ENCODE measurements at regions not wholly inside any gene's neighbourhood (a gene's known extent, or its start where the extent isn't known, plus 50 kb on each side); places are given as distances from the start of the nearest gene placed in this dataset.
"Not testable (repeated sequence)": the region's sequence is repeated elsewhere in the genome, so short reads cannot be mapped to it uniquely, and the experiment has no call there.

DNA sequence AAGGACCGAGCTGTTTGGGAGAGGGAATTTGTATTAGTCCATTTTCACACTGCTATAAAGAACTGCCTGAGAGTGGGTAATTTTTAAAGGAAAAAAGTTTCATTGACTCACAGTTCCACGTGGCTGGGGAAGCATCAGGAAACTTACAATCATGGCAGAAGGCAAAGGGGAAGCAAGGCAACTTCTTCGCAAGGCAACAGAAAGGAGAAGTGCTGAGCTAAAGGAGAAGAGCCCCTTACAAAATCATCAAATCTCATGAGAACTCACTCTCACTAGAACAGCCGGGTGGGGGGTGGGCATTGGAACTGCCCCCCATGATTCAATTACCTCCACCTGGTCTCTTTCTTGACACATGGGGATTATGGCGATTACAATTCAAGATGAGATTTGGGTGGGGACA, 121.8 kb upstream of the SLC13A1 start:
- not testable (repeated sequence) for DNase-seq

GRCh38 chr7:123319911-123320310, 120.1 kb upstream of the SLC13A1 start:
- no peak for DNase-seq

- no peak for DNase-seq
Measured at GRCh38 chr7:123314886-123315285, 115.1 kb upstream of the SLC13A1 start.

DNA sequence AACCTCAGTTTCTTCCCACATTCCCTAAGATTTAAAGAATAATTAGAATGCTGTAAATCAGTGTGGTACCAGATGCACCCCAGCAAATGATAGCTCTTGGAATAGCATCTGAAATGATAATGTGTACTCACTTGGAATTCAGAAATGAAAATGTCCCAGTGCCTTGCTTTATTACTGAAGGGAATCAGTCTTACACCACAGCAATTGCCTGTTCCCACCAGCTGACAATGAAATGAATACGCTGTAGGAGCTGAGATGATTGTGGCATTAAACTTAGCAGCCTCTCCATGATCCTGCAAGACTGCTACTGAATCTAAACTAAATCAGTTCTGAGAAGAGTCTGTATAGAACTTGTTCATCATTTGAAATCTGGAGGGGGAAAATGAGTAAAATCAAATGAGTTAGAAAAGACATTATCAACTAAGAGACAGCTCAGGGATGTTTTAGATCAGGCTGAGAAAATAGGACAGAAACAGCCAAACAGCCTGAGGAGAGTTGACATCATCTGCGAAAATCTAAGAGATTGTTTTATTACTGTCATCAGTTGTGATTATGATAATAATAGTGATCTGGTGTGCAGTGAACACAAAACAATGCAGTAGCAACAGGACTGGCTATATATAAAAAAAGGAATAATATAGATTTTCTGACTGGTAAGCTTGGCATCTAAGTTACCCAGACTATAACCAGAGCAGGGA, 108.6 kb upstream of the SLC13A1 start:
- DNase-seq: no peak

- DNase-seq: no peak
Measured at GRCh38 chr7:123305840-123306375, 106.1 kb upstream of the SLC13A1 start.

DNA sequence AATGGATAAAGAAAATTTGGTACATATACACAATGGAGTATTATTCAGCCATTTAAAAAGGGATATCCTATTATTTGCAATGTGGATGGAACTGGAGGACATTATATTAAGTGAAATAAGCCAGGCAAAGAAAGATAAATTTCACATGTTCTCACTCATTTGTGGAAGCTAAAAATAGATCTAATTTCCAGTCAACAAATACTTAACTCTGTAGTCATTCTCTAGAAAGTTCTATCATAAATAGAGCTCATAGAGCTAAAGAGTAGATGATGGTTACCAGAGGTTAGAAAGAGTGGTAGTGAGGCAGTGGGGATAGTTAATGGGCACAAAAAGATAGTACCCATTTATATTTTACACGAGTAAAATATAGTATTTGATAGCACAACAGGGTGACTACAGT, 104.2 kb upstream of the SLC13A1 start:
- no peak for DNase-seq

GRCh38 chr7:123296965-123297364, 97.2 kb upstream of the SLC13A1 start:
- no peak for DNase-seq

DNA sequence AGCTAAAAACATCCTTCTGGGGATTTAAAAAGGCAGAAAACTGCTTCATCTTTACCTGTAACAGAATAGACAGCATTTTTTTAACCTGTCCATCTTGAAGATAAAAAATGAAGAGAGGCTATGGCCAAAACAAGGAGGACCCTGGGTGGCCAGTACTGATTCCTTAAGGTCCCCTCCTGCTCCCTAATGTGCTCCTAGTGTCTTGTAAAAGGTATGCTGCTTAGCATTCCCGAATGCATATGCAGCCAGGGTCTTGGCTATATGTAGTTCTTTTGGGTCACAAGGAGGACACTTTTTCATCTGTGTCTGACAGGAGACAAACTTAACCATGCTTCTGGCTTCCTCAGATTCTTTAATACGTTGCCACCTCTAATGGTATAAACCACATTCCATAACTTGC, 93.9 kb upstream of the SLC13A1 start:
- no peak for DNase-seq

DNA sequence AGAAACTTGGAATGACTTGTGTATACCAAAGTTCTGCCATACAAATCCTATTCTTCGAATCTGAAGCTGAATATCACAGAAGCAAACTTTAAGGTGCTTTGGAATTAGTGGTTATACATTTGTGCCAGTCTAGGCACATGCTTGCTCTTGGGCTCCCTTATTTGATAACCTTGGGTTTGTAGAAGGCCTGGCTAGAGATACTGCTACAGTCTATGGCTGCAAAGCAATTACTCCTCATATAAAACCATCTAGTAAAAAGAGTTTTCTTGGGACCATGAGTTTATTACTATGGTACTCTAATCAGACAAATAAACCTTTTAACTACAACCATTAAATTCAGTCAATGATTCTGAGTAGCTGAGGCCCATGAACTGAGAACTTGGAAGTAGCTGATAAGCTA, 92.5 kb upstream of the SLC13A1 start:
- no peak for DNase-seq

- no peak for DNase-seq
Measured at GRCh38 chr7:123289200-123289599, 89.4 kb upstream of the SLC13A1 start.

DNA sequence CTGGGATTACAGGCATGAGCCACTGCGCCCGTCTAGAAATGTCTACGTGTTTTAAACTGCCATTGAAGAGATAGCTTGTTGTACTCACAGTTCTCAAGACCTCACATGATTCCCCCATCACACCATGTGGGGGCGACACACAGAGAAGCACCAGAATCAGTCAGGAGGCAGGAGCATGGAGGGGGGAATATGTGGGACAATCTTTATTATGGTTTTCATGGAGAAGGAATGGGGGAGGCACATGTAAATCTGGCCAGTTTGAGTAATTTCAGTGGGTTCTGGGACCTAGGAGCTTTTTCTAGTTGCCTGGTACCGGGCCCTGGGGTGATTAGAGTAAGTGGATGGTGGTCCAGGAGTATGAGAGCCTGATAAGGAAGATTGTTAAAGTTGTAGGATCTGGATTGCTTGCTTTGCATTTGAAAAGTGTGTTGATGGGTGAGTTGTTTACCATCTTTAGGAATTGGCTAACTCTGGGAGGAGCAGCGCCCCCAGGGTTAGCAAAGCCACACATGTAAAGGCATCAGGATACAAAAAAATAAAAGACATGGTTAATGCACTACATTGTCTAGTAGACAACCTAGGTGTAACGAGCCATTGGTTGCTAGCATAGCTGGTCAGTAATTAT, 85.4 kb upstream of the SLC13A1 start:
- no peak for DNase-seq

GRCh38 chr7:123283373-123283772, 83.6 kb upstream of the SLC13A1 start:
- DNase-seq: no peak

DNA sequence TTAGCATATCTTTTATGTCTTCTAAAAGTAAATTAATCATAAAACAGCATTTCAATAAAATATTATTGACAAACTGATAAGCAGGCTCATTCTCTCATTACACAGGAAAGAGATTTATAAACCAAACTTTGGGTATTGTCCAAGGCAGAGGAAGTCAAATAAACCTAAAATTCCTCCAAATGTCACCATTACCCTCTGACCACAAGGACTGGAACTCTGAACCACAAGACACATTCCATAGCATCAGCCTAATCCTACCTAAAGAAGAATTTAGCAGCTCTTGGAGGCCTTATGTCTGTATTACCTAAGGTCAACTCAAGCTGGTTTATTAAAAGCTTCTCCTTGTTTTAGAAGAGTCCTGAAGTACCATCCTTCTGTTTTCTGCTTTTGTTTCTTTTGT, 82.4 kb upstream of the SLC13A1 start:
- DNase-seq: no peak

DNA sequence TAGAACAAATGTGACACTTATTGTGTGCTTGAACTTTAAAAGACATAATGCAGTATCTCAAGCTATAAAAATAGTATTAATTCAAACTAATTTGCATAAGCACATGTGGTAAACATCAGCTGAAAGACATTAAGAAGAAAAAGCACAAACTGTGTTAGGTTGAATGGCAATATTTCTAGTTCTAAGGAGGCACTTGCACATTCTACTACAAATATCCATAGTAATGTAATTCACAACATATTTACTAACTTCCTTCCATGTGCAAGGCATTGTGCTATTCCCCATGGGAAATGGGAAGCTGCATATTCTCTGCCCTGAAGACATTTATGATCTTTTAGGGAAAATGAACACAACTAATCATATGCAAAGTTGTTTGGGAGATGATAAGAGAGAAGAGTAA, 80.2 kb upstream of the SLC13A1 start:
- no peak for DNase-seq

DNA sequence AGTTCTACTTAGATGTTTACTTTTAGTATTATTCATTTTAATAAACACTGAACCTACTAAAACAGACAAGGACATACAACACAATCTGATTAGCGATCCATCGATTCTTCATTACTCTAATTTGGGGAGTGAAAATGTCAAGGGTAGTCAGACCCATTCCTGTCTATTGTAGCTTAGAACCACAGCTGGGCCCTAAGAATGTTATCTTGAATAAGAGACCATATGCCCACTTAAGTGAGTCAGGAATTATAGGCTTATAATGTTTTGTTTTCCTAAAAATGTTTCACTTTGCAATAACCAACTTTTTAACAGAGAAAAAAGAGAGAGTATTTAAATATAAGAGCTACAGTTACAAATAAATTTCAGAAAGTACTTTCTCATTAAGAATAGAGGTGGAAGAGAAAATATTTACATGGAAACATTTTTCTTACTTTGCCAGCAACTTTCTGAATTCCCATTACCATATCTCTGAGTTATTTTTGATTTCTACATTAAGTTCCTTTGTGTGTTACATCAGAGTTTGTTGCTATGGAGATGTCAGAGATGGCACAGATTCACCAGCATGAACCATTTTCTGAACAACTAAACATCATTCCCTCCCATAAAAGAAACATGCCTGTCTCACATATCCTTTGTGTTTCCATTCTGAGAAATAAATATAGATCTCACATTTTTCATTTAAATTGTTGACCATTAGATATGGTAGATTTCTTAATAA, 75.4 kb upstream of the SLC13A1 start:
- DNase-seq: no peak

- DNase-seq: no peak
Measured at GRCh38 chr7:123273185-123273584, 73.4 kb upstream of the SLC13A1 start.

DNA sequence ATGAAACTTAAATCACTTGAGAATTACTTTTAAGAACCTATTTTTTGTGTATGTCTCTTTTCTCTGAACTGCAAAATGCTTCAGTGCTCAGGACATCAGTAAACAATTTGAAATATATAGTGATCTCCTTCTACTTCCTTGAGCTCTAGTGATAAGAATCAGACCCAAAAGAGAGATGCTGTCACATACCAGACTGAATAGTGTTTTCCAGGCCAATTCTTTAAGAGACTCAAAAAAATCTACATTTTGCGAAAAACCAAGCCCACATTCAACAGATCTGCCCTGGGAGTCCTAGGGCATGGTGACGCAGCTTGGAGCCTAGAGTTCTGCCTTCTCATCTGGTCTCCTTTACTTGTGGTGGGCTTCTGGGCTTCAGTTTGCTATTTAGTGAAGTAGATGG, 72.1 kb upstream of the SLC13A1 start:
- DNase-seq: no peak

GRCh38 chr7:123271231-123271630, 71.5 kb upstream of the SLC13A1 start:
- DNase-seq: no peak

DNA sequence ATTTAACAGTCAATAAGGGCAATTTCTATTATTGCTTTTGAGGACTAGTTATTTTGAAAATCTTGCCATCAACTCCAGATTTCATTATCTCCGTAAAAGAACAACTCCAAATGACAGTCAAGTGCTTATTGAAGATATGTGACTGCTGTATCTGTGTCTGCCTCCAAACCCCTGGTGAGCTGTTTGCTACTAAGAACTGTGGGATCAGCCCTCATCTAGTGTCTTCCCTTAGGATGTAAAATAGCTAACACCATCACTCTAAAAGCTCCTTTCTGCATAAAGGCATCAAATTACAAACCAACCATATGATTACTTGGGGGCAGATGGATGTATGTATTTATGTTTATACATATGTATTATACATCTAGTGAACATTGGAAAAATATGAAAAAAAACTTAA, 70.8 kb upstream of the SLC13A1 start:
- DNase-seq: no peak

DNA sequence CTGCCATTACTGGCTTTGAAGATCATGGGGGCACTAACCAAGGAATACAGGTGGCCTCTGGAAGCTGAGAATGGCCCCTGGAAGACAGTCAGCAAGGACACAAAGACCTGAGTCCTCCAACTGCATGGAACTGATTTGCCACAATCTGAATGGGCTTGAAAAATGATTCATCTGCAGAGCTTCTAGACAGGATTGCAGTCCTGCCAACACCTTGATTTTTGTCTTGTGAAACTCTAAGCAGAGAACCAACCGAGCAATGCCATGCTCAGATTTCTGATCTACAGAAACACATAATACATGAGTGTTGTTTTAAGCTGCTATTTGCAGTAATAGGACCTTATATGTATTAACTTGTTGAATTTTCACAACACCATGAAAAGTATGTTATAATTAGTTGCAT, 66.1 kb upstream of the SLC13A1 start:
- no peak for DNase-seq

DNA sequence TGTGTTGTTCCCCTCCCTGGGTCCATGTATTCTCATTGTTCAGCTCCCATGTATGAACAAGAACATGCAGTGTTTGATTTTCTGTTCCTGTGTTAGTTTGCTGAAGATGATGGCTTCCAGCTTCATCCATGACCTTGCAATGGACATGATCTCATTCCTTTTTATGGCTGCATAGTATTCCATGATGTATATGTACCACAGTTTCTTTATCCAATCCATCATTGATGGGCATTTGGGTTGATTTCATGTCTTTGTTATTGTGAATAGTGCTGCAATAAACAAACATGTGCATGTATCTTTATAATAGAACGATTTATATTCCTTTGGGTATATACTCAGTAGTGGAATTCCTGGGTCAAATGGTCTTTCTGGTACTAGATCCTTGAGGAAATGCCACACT, 65.1 kb upstream of the SLC13A1 start:
- DNase-seq: not testable (repeated sequence)

- no peak for DNase-seq
Measured at GRCh38 chr7:123260428-123260960, 60.7 kb upstream of the SLC13A1 start.

GRCh38 chr7:123259759-123260158, 60.0 kb upstream of the SLC13A1 start:
- DNase-seq: no peak

Data from T-helper 2 cell (primary cell).